ENCODE measurements at regions not wholly inside any gene's neighbourhood (a gene's known extent, or its start where the extent isn't known, plus 50 kb on each side); places are given as distances from the start of the nearest gene placed in this dataset.

DNA sequence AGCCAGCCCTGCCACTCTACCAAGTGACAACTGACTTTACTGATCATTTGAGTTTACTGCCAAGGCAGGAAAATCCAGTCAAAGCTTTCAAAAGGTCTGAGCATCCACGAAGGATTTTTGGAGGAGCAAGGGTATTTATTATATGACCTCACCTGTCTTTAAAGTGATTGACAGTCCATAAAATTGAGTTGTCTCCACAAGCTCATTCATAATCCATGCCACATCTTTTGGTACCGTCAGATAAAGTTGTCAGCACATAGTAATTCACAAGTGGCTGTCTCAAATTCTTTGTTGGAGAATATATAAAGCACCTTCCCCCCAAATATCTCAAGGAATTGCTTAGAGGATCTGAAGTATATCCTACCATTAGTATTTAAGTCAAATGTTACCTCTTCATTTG, 240.5 kb downstream of the METTL4 start:
- Histone ChIP-seq H3K36me3 (ENCODE audit: low read depth) (no peaks in the 10 kb centered on the region), H3K4me1 (ENCODE audit: low read depth) (no peaks in the 10 kb centered on the region), H3K4me3 (no peak overlapping the region), H3K9me3 (no peaks in the 10 kb centered on the region)
- intact Hi-C loops (cut with DNase I, micrococcal nuclease) = no loop called here
- no peak for DNase-seq
- TF ChIP-seq, protein P1, sequence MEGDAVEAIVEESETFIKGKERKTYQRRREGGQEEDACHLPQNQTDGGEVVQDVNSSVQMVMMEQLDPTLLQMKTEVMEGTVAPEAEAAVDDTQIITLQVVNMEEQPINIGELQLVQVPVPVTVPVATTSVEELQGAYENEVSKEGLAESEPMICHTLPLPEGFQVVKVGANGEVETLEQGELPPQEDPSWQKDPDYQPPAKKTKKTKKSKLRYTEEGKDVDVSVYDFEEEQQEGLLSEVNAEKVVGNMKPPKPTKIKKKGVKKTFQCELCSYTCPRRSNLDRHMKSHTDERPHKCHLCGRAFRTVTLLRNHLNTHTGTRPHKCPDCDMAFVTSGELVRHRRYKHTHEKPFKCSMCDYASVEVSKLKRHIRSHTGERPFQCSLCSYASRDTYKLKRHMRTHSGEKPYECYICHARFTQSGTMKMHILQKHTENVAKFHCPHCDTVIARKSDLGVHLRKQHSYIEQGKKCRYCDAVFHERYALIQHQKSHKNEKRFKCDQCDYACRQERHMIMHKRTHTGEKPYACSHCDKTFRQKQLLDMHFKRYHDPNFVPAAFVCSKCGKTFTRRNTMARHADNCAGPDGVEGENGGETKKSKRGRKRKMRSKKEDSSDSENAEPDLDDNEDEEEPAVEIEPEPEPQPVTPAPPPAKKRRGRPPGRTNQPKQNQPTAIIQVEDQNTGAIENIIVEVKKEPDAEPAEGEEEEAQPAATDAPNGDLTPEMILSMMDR (IDR thresholded peaks at IDR 0.05) = no peak
- no peak for ATAC-seq

DNA sequence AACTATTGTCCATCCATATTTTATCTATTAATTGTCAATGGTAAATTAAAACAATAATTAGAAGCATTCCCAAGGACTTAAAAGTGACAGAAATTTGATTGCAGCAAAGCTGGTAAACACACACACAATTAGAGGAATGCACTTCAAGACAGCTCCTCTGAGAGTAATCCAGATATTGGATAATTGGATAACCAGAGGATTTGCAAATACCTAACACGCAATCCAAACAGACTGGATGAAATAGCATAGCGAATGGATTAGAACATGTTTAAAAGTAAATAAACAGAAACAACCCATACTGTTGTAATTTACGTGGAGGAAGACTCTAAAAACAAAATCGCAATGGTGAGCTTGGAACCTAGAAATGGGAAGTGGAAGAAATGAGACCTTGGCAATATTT, 239.8 kb downstream of the METTL4 start:
- H3K36me3 ChIP-seq (ENCODE audit: low read depth) = no peaks in the 10 kb centered on the region
- intact Hi-C loops (cut with DNase I, micrococcal nuclease) = no loop called here
- TF ChIP-seq, protein P1 (IDR thresholded peaks at IDR 0.05) = no peak

DNA sequence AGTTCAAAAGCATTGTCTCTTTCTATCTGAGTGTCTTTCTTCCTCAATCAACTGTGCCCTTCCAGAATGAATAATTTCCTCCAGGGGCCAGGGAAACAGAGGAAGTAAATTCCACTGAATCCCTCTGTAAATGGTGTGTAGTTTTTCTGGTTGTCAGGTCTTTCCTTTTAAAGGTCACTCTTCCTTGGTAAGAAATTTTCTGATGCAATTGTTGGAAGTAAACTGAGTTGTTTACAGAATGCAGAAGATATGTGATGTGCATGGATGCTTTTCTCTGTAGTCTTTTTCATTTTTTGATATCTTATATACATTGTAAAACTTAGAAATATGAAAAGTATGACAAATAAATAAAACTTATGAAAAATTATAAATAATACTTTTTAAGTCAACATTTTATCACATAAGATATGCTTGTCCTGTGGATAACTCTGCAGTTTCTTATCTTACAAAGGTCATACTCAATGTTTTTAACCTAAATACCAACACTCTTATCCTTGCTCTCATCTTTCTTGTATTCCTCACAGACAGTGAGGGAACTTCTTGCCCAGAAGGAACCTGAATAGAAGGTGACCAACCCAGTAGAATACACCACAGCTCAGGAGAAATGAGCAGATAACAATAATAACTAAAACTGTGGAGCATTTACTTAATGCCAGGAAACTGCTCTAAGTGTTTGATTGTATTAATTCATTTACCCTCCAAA, 234.5 kb downstream of the METTL4 start:
- TF ChIP-seq, protein P1 (IDR thresholded peaks at IDR 0.05) = no peak
- intact Hi-C loops (cut with DNase I, micrococcal nuclease) = no loop called here

More for the DNA sequence above, 239.8 kb downstream of the METTL4 start:
- Histone ChIP-seq H3K4me3 (no peak overlapping the region), H3K9me3 (no peaks in the 10 kb centered on the region), H3K4me1 (ENCODE audit: low read depth) (no peaks in the 10 kb centered on the region)
- DNase-seq (no peak), ATAC-seq (no peak)

DNA sequence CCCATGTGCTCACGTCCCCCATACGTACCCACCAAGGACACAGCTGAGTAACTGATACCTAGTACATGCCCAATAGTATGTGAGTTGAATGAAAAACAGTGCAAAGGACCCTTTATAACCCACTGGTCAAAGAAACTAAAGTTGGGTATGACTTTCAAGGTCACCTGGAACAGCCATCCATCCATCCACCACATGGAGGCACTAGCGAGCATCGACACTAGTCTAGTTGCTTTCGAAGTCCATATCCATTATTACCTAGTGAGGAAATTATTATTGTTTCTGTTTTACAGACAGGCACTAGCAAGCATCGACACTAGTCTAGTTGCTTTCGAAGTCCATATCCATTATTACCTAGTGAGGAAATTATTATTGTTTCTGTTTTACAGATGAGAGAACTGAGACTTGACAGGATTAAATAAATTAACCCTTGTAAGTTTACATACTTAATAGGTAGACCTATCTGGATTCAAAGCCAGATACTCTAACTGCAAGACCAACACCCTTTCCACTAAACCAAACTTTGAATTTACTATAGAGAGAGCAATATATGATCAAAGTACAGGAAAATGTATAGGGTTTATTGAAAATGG, 233.7 kb downstream of the METTL4 start:
- DNase-seq = peak in 2 of 3 donors; percentile 33 to 66

More for the DNA sequence above, 234.5 kb downstream of the METTL4 start:
- Histone ChIP-seq H3K4me3 (no peak overlapping the region), H3K4me1 (ENCODE audit: low read depth) (no peaks in the 10 kb centered on the region), H3K36me3 (ENCODE audit: low read depth) (no peaks in the 10 kb centered on the region), H3K9me3 (no peaks in the 10 kb centered on the region)
- DNase-seq = no peak
- no peak for ATAC-seq

DNA sequence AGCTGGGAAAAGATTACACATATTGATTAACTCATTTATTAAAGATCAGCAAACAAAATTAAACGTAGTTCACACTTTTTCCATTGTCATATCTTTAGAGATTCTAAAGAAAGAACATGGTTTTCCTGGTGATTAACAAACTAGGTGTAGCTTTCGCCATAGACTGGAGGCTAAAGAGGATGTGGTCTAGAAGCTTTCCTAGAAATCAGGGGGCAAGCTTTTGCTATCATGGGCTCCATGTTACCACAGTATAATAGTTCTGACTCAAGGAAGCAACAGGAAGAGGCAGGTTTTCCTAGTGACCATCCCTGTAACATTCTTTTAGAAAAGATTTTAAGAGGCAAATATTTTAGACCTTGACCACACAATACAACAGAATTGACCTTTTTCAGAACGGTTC, 232.7 kb downstream of the METTL4 start:
- ATAC-seq (no peak), DNase-seq (no peak)
- intact Hi-C loops (cut with DNase I, micrococcal nuclease) = no loop called here
- H3K9me3 ChIP-seq = no peaks in the 10 kb centered on the region
- TF ChIP-seq, protein P1 (IDR thresholded peaks at IDR 0.05) = no peak
- no peaks in the 10 kb centered on the region for H3K36me3 ChIP-seq (ENCODE audit: low read depth)
- H3K4me1 ChIP-seq (ENCODE audit: low read depth) = no peaks in the 10 kb centered on the region
- no peak overlapping the region for H3K4me3 ChIP-seq

More for the DNA sequence above, 233.7 kb downstream of the METTL4 start:
- intact Hi-C loops (cut with DNase I, micrococcal nuclease) = no loop called here
- H3K4me1 ChIP-seq (ENCODE audit: low read depth) = no peaks in the 10 kb centered on the region
- ATAC-seq = peak; percentile 43
- H3K4me3 ChIP-seq = no peak overlapping the region
- TF ChIP-seq, protein P1 (IDR thresholded peaks at IDR 0.05) = no peak
- no peaks in the 10 kb centered on the region for H3K9me3 ChIP-seq
- H3K36me3 ChIP-seq (ENCODE audit: low read depth) = no peaks in the 10 kb centered on the region

Data from mucosa of descending colon (tissue), 3 donors.